ENCODE measurements at regions not wholly inside any gene's neighbourhood (a gene's known extent, or its start where the extent isn't known, plus 50 kb on each side); places are given as distances from the start of the nearest gene placed in this dataset.

- DNase-seq, result no peak
These were observed 504.6 kb downstream of the RASEF start for GRCh38 chr9:82558346-82558745.

GRCh38 chr9:82558855-82559630 is 503.9 kb downstream of the RASEF start:
- no peak for DNase-seq

GRCh38 chr9:82560036-82560435 is 502.9 kb downstream of the RASEF start:
- DNase-seq, result no peak

DNA sequence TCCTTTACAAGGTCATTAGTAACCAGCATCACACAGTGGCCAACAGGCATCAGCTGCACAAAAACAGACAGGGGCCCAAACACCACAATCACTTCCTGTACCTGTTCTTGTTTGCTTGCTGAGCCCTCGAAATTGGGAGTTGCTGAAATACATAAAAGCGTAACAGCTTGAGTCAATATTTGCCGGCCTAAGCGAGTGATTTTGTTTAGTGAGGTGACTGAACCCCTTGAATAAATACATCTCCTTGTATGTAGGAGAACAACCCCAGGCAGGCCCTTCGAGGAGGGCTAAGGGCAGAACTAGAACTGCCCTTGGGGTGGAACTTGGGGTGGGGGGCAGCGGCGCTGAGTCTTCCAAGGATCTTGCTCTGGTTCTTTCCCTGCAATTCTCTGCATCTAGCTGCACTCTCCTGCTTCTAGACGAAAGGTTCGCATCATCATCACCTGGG is 502.5 kb downstream of the RASEF start:
- no peak for DNase-seq

DNA sequence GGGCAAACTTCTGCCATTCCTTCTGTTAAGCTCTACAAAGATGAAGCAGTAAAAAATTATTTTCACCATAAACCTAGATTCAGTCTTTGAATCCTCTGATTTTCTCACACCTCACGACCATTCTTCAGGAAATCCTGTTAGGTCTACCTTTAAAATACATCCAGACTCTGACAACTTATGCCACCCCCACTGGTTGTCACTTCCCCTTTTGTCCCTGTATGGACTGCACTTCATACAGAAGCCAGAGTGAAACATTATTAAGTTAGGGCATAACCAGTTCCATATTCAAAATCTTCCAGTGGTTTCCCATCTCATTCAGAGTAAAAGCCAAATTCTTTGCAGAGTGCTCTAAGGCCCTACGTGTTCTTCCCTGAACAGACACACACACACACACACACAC is 499.8 kb downstream of the RASEF start:
- DNase-seq, result no peak

- no peak for DNase-seq
These were observed 499.1 kb downstream of the RASEF start for GRCh38 chr9:82563841-82564240.

DNA sequence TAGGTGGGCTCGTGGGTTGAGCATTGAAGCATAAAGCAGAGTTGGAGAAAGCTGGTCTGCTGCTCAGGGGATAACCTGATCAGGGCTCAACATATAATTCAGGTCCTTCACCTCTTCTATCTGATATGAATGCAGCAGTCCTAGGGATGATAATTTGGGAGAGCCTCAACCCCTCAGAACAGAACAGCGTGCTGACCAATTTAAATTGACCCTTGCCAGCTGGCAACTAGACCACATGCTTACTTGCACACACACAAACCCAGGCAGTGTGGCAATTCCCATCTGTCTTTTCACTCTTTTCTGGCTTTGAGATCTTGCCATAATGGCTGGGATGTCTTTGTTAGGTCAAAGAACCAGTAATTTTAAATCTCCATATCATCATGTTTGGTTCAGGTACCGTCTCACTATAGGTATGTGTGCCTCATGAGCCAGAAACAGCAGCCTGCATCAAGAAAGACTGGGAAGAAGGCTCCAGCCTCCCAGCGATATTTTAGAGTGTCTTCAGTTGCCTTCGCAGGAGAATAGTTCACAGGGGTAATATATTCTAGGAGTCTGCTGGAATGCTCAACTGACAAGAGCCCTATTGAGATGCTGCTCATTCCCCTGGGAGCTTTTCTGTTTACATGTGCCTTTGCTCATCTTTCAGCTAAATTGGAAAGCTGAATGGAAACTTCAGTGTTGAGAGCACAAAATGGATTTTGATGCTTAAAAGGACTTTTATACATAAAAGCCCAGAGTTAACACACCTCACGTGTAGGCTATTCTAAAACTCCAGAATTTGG is 497.6 kb downstream of the RASEF start:
- no peak for DNase-seq

DNA sequence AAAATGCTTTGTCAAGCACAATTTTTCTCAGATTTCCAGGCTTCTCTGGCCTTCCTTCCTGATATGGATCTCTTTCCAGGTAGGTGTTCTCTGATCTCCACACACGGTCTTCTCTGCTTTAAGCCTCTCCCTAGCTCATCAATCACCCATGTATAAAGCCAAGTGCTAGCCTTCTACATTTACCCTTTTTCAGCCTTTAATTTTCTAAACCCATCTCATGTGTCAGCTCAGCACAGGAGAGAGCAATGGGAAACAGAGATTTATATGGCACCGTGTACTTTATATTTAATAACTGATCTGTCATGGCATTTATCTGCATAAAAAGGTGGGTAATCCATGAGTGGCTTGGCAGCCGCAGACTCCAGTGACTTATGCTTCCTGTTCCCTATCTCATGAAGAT is 495.0 kb downstream of the RASEF start:
- DNase-seq, result no peak

GRCh38 chr9:82570226-82570625 is 492.7 kb downstream of the RASEF start:
- no peak for DNase-seq

DNA sequence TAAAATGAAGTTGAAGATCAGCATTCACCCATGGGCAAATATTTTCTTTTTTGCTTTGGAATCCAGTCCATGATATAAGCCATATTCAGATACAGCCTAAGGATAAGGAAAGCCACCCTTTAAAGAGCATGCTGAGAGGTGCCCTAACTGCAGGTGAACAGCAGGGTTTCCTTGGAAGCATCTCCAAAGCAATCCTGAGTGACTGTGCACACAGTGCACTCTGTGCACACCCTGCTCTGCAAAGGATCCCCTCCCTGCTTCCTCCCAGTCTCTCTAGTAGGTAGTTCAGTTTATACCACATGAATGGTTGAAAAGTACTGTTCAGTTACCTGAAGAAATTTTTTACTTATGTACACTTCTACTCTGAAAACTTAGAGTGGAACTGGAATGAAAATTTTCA is 491.4 kb downstream of the RASEF start:
- no peak for DNase-seq

DNA sequence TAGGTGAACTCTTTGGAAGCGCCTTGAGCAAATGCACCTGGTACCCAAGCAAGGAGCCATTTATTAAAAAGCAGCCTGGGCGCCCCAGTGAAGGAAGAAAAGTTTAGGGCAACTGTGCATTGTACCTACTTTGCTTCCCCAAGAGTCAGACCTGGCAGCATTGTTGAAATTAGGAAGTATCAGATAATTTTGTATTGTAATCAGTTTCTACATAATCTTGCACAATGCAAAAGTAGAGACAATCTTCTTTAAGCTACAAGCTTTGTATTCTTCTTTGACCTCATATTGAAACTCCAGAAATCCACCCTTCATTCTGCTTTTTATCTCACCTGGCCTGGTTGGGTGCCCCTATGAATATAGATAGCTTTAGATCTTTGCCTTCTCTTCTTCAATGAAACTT is 490.8 kb downstream of the RASEF start:
- DNase-seq, result no peak

- no peak for DNase-seq
These were observed 488.0 kb downstream of the RASEF start for GRCh38 chr9:82574911-82575310.

DNA sequence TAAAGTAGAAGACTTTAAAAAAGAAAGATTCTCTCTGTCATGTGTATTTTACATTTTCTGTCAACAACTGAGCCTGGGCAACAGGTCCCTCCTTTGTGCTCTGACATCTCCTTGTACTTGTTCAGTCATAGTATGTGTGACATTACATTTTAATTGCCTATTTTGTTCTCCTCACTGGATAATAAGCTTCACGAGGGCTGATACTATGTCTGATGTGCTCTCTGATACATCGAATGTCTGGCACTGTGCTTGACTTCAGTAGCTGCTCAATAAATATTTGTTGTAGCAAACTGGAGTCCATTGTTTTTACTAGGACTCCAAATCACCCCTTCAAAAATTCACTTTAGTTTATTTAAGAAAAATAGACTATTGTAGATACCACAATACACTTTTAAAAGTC is 482.0 kb downstream of the RASEF start:
- DNase-seq, result no peak

DNA sequence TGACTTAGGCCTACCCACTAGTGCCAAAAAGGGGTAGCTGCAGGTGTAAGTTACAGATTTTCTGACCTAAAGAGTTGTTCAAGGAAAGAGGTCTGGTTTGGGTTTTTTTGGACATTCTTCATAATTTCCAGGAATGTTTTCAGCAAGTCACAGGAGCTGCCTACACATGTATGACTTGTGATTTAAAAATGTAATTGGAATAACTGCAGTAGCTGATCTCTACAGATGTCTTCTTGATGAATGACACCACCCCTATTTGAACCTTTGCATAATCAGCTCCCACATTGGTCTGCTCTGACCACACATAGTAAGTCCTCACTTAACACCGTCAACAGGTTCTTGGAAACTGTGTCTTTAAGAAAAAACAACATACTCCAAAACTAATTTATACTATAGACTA is 481.4 kb downstream of the RASEF start:
- DNase-seq, result no peak

- no peak for DNase-seq
These were observed 481.0 kb downstream of the RASEF start for GRCh38 chr9:82581935-82582334.

GRCh38 chr9:82582693-82583092 is 480.2 kb downstream of the RASEF start:
- DNase-seq, result no peak

DNA sequence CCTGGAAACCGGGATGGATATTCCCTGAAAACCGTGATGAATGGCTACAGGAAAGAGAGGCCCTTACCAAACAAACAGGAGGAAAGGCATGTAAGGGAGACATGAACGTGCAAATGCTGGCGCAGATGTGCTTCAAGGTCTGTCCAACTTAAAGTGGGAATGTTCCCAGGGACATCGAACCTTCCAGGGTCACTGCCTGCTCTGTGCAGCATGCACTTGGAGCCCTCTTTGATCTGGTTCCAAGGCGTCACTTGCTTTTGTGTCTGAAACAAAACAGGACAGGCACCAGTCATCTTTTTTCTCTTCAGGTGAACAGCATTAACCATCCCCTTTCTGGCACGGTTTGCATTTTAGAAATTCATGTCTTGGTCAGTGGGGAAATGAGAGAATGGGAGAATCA is 479.4 kb downstream of the RASEF start:
- DNase-seq, result no peak

- DNase-seq, result no peak
These were observed 478.5 kb downstream of the RASEF start for GRCh38 chr9:82584349-82584863.

DNA sequence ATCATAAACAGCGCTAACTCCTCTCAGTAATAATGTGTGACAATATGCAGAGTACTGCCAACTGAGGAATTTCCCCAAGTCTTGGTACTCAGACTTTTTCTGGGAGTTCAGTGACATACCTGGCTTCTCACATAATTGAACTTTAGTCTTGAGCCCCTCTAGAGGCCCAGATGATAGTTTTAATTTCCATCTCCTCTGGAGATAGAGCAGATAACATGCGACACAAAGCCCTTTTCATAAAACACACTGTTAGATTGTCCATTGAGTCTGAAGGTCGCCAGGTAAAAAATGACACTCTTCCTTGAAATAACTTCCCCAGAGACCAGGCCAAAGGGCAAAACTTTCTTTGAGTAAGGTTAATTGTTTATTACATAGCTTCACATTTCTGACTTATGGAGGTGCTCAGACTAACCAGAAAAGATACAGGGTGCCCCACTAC is 476.0 kb downstream of the RASEF start:
- no peak for DNase-seq

GRCh38 chr9:82588301-82589180 is 474.4 kb downstream of the RASEF start:
- DNase-seq, result no peak

GRCh38 chr9:82590845-82591244 is 472.1 kb downstream of the RASEF start:
- DNase-seq, result no peak

GRCh38 chr9:82593501-82593900 is 469.4 kb downstream of the RASEF start:
- DNase-seq, result no peak

Measured in midbrain (tissue), 1 donor.